ENCODE measurements at regions not wholly inside any gene's neighbourhood (a gene's known extent, or its start where the extent isn't known, plus 50 kb on each side); places are given as distances from the start of the nearest gene placed in this dataset.

DNA sequence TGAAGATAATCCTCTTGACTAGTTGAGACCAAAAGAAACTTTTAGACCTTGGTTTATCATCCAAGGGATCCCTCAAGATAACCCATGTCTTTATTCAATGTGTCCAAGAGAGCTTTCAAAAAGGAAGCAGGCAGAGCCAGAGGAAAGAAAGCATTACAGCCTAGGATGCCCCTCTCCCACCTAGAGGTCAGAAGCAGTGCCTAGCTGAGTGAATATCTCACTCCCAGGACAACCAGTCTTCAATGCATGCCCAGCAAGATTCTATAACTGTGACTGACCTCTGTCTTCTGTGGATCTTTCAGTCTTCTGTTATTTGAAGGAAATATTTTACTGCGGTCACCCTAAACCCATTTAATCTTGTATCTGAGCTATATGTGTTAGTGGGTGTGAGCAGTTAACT, 537.2 kb upstream of the CPEB2 start:
- H3K4me1 Mint-ChIP-seq, result no peaks in the 10 kb centered on the region
- H3K27ac Mint-ChIP-seq, result no peak overlapping the region
- no peak for DNase-seq
- H3K36me3 Mint-ChIP-seq, result no peaks in the 10 kb centered on the region
- peaks cover 12 to 60% (median 32%) of the 10 kb centered on the region in 6 donors for H3K9me3 Mint-ChIP-seq
- H3K4me3 Mint-ChIP-seq, result no peak overlapping the region
- no peaks in the 10 kb centered on the region for H3K27me3 Mint-ChIP-seq (ENCODE audit: low read depth in 3 of 3)

DNA sequence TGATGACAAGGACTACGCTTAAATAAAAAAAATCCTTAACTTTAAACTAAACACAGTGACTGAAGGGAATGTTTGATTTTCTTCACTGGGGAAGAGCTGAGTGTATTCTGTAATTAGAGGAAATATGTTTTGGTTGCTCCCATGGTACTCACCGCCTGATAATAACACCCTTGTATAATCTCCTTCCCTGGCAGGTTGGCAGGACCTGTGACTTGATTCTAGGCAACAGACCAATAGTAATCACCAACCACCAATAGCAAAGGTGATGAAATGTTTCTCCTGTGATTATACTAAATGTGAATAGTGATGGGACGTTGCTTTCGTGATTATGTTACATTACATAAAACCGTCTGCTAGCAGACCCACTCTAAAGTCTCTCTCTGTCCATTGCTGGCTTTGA, 536.8 kb upstream of the CPEB2 start:
- H3K4me1 Mint-ChIP-seq, result no peaks in the 10 kb centered on the region
- no peak for DNase-seq
- H3K4me3 Mint-ChIP-seq, result no peak overlapping the region
- no peak overlapping the region for H3K27ac Mint-ChIP-seq
- peaks cover 11 to 64% (median 35%) of the 10 kb centered on the region in 6 donors for H3K9me3 Mint-ChIP-seq
- no peaks in the 10 kb centered on the region for H3K27me3 Mint-ChIP-seq (ENCODE audit: low read depth in 3 of 3)
- H3K36me3 Mint-ChIP-seq, result no peaks in the 10 kb centered on the region

DNA sequence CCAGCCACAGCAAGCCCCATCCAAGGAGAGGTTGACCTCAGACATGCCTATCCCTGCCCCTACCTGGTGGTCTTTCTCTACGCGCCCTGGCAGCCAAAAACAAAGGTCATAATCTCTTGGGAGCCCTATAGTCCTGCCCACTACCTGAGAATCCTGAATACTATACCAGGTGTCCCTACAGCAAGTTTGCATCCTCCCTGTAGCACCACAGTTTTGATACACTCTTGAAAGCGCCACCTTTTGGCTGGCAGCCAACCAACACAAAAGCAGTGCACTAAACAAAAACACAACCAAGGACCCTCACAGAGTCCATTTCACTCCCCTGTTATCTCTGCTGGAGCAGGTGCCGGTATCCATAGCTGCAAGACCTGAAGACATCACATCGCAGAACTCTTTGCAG, 523.8 kb upstream of the CPEB2 start:
- no peaks in the 10 kb centered on the region for H3K4me1 Mint-ChIP-seq
- no peak for DNase-seq
- H3K4me3 Mint-ChIP-seq, result no peak overlapping the region
- H3K9me3 Mint-ChIP-seq, result peaks cover 12 to 56% (median 25%) of the 10 kb centered on the region in 6 donors
- H3K36me3 Mint-ChIP-seq, result peaks cover 9 to 13% (median 10%) of the 10 kb centered on the region in 3 donors
- no peak overlapping the region for H3K27ac Mint-ChIP-seq
- H3K27me3 Mint-ChIP-seq (ENCODE audit: low read depth in 3 of 3), result peaks cover 1 to 2% (median 2%) of the 10 kb centered on the region in 3 donors

DNA sequence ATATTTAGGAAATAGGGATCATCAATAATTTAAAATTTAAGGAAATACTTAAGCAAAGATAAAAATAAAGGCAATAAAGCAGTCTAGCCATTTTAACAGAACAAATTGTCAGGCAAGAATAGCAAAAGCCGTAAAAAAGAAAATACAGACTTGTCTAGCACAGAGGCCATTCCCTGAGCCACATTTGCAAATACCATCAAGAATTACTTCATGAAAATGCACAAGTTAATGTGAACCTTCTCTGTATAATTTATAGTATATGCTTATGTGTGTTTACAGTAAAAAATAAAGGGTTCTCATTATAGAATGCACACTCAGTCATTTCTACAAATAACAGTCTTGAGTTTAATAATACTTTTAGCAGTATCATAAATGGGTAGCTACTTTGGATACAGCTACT, 505.9 kb upstream of the CPEB2 start:
- H3K27ac Mint-ChIP-seq, result no peak overlapping the region
- H3K4me1 Mint-ChIP-seq, result no peaks in the 10 kb centered on the region

DNA sequence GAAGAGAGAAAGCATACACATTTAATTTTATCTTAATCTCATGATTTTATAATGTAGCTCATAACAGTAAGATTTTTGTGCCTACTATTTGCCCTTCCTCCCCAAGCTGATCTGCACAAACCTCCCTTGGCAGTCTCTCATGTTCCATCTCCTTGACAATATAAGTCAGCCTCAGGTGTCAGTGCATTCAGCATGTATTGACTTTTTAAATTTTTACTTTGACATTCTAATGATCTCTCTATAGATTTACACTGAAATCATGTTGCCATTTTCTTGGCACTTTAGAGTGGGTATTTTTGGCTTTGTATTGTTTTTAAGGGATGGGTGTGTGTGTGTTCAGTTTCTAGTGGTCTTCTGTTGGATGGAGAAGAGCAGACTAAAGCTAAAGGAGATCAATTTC, 505.3 kb upstream of the CPEB2 start:
- DNase-seq, result no peak
- H3K36me3 Mint-ChIP-seq, result peaks cover 0 to 3% (median 0%) of the 10 kb centered on the region in 3 donors
- no peaks in the 10 kb centered on the region for H3K27me3 Mint-ChIP-seq (ENCODE audit: low read depth in 3 of 3)
- H3K4me1 Mint-ChIP-seq, result no peaks in the 10 kb centered on the region
- no peak overlapping the region for H3K27ac Mint-ChIP-seq
- peaks cover 2 to 32% (median 9%) of the 10 kb centered on the region in 6 donors for H3K9me3 Mint-ChIP-seq
- no peak overlapping the region for H3K4me3 Mint-ChIP-seq

More for the DNA sequence above, 505.9 kb upstream of the CPEB2 start:
- Mint-ChIP-seq H3K4me3 (no peak overlapping the region), H3K9me3 (peaks cover 2 to 27% (median 8%) of the 10 kb centered on the region in 6 donors), H3K27me3 (ENCODE audit: low read depth in 3 of 3) (no peaks in the 10 kb centered on the region), H3K36me3 (peaks cover 0 to 3% (median 0%) of the 10 kb centered on the region in 3 donors)
- no peak for DNase-seq

DNA sequence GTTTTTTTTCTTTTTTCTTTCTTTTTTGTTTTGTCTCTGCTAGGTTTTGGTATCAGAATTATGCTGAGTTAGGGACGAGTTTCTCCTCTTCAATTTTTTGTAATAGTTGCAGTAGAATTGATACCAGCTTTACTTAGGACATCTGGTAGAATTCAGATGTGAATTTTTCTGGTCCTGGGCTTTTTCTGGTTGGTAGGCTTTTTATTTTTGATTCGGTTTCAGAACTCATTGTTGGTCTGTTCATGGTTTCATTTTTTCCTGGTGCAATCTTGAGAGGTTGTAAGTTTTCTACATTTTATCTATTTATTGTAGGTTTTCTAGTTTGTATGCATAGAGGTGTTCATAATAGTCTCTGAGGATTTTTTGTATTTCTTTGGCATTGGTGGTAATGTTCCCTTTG, 498.1 kb upstream of the CPEB2 start:
- H3K36me3 Mint-ChIP-seq, result no peaks in the 10 kb centered on the region
- DNase-seq, result no peak
- H3K27me3 Mint-ChIP-seq (ENCODE audit: low read depth in 3 of 3), result no peaks in the 10 kb centered on the region
- no peak overlapping the region for H3K4me3 Mint-ChIP-seq
- no peak overlapping the region for H3K27ac Mint-ChIP-seq
- H3K9me3 Mint-ChIP-seq, result peaks cover 2 to 49% (median 16%) of the 10 kb centered on the region in 6 donors
- no peaks in the 10 kb centered on the region for H3K4me1 Mint-ChIP-seq

DNA sequence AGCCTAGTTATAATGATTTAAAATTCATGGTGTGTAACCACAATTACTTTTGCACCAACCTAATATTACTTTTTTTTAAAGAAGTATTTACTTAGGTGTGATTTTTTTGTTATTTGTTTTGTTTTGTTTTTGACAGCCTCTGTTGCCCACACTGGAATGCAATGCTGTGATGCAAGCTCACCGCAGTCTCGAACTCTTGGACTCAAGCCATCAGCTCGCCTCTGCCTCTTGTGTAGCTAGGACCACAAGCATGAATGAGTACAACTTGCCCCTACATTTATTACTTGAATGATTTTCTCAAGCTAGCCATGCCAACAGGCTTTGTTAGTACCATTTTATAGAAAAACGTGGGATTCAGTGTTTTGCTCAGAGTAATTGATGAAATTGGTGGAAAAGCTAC, 488.8 kb upstream of the CPEB2 start:
- Mint-ChIP-seq H3K4me1 (no peaks in the 10 kb centered on the region), H3K9me3 (peaks cover 0 to 23% (median 11%) of the 10 kb centered on the region in 6 donors), H3K27ac (no peak overlapping the region), H3K36me3 (no peaks in the 10 kb centered on the region), H3K4me3 (no peak overlapping the region), H3K27me3 (ENCODE audit: low read depth in 3 of 3) (peaks cover 0 to 2% (median 0%) of the 10 kb centered on the region in 3 donors)
- no peak for DNase-seq

DNA sequence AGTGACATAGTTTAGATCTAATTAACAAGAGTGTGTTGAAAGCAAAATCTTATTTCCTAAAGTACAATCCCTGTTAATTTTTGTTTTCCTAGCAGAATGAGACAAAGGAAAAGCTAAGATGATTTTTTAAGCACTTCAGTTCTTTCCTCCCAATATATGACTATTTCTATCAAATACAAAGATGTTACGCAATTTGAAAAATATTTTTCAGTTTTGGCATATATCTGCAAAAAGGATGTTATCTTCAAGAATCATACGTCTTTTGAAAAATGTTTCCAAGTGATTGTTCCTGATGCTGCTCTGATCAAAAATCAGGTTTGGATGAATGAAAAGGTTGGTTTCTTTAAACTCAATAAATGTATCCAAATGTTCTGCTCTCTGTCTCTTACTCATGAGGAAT, 486.7 kb upstream of the CPEB2 start:
- Mint-ChIP-seq H3K9me3 (peaks cover 0 to 17% (median 11%) of the 10 kb centered on the region in 6 donors), H3K4me3 (no peak overlapping the region), H3K27me3 (ENCODE audit: low read depth in 3 of 3) (peaks cover 0 to 2% (median 2%) of the 10 kb centered on the region in 3 donors), H3K36me3 (no peaks in the 10 kb centered on the region), H3K4me1 (no peaks in the 10 kb centered on the region), H3K27ac (no peak overlapping the region)
- no peak for DNase-seq

DNA sequence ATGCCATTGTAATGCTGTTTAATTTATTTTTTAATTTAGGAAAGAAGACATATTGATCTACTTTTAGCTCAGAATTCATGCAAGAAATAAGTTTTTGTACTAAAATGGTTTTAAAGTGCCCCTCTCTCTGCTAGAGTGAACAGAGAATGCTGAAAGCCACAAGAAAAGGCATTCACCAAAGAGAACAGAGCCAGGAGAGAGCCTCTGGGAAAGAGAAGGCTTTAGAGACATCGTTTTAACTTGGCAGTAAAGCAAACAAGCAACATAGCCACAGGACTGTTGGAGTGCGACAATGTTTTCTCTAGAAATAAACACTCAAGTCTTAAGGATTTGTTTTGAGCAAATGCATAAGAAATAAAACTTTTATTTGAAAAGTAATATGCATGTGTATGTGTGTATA, 484.1 kb upstream of the CPEB2 start:
- no peak overlapping the region for H3K27ac Mint-ChIP-seq
- peaks cover 0 to 22% (median 8%) of the 10 kb centered on the region in 6 donors for H3K9me3 Mint-ChIP-seq
- no peaks in the 10 kb centered on the region for H3K36me3 Mint-ChIP-seq

DNA sequence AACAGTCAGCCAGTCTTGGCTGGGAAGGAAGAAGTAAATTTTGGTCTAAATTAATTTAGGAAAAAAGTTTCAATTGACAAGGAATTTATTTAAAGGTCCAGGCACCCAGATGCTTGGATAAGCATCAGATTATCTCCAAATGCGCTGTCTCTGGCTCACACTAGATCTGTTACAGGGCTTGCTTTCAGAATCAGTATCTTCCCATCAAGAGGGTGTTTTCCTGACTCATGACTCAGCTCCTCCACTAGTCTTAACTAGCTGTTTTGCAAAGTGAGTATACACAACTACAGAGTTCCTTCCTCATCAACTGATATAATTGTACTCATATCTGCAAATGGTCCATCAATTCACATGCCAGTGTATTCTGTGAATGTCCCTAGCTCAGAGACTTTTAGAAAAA, 482.1 kb upstream of the CPEB2 start:
- Mint-ChIP-seq H3K9me3 (peaks cover 0 to 16% (median 4%) of the 10 kb centered on the region in 6 donors), H3K27ac (no peak overlapping the region), H3K4me1 (no peaks in the 10 kb centered on the region), H3K27me3 (ENCODE audit: low read depth in 3 of 3) (peaks cover 0 to 4% (median 2%) of the 10 kb centered on the region in 3 donors), H3K4me3 (no peak overlapping the region), H3K36me3 (no peaks in the 10 kb centered on the region)
- no peak for DNase-seq

More for the DNA sequence above, 484.1 kb upstream of the CPEB2 start:
- Mint-ChIP-seq H3K4me1 (no peaks in the 10 kb centered on the region), H3K27me3 (ENCODE audit: low read depth in 3 of 3) (peaks cover 0 to 2% (median 2%) of the 10 kb centered on the region in 3 donors), H3K4me3 (no peak overlapping the region)
- DNase-seq, result no peak

DNA sequence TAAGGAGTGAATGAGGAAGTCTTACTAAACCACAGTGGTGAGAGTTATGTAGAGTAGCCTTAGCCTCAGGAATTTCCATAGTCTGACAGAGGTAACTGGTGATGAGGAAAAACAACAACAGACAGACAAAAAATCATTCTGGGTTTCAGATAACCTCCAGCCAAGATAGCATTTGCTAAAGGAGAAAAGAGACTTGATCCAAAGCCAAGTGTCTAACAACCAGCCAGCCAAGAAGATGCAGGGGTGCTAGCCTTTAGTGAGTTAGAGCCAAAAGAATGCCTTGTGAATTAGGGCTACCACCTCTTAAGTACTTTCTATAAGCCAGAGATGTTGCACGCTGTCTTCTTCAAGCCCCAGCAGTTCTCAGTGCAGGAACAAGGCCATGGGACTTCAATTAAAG, 478.0 kb upstream of the CPEB2 start:
- Mint-ChIP-seq H3K4me3 (no peak overlapping the region), H3K27me3 (ENCODE audit: low read depth in 3 of 3) (peaks cover 0 to 5% (median 3%) of the 10 kb centered on the region in 3 donors), H3K9me3 (peaks cover 2 to 23% (median 8%) of the 10 kb centered on the region in 6 donors), H3K36me3 (no peaks in the 10 kb centered on the region), H3K27ac (no peak overlapping the region), H3K4me1 (no peaks in the 10 kb centered on the region)
- no peak for DNase-seq

DNA sequence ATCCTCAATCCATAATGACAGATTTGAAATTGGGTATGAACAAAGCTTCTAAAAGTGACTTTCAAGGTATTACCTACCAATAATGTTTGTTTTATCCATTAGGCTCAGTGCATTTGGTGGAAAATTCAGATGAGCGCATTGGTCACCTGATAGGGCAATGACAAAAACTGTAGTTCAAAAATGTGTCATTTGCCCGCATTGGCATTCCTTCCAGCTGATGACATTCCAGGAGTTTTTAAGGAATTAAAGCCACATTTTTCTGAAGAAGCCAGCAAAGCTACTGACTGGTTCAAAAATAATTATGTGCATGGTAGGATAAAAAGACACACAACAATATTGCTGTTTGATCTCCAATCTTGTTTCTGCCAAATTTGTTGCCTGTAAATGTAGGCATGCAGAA, 473.4 kb upstream of the CPEB2 start:
- no peak for DNase-seq
- Mint-ChIP-seq H3K27me3 (ENCODE audit: low read depth in 3 of 3) (peaks cover 4 to 7% (median 4%) of the 10 kb centered on the region in 3 donors), H3K27ac (no peak overlapping the region), H3K4me3 (no peak overlapping the region), H3K4me1 (no peaks in the 10 kb centered on the region), H3K9me3 (peaks cover 2 to 43% (median 8%) of the 10 kb centered on the region in 6 donors), H3K36me3 (no peaks in the 10 kb centered on the region)

DNA sequence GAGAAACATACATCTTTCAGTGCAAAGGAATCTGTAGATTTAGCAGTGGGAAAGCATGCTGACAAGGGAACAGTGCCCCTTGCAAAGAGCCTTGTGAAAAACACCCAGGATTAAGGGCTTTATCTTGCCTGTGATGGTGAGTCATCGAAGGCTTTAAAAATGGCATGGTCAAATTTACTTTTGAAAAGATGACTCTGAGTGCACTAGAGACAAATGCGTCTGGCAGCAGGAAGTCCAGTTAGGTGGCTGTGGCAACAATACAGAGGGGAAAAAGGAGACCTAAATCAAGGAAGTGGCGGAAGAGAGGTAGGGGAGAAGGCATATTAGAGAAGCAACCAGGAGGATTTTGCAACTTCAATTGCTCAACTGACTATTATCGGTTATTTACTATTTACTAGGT, 472.6 kb upstream of the CPEB2 start:
- no peaks in the 10 kb centered on the region for H3K4me1 Mint-ChIP-seq
- peaks cover 2 to 47% (median 6%) of the 10 kb centered on the region in 6 donors for H3K9me3 Mint-ChIP-seq
- H3K4me3 Mint-ChIP-seq, result no peak overlapping the region
- H3K27me3 Mint-ChIP-seq (ENCODE audit: low read depth in 3 of 3), result peaks cover 4 to 7% (median 4%) of the 10 kb centered on the region in 3 donors
- H3K27ac Mint-ChIP-seq, result no peak overlapping the region
- H3K36me3 Mint-ChIP-seq, result no peaks in the 10 kb centered on the region
- DNase-seq, result no peak

DNA sequence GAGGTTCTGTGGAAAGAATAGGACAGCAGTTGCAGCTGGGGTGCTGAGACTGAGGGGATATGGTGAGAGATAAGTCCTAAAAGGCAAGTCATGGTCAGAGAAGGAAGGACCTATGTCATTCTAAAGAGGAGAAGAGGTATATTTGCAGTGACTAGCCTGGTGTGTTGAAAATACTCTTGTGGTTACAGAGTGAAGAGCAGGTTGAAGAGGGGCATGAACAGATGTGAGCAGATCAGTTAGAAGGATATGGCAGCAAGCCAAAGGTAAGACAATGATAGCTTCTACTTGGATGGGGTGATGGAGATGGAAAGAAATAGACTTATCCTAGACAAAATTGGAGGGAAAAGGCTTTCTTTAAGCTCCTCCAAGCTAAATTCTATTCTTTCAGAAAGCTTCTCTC, 469.8 kb upstream of the CPEB2 start:
- no peaks in the 10 kb centered on the region for H3K4me1 Mint-ChIP-seq

DNA sequence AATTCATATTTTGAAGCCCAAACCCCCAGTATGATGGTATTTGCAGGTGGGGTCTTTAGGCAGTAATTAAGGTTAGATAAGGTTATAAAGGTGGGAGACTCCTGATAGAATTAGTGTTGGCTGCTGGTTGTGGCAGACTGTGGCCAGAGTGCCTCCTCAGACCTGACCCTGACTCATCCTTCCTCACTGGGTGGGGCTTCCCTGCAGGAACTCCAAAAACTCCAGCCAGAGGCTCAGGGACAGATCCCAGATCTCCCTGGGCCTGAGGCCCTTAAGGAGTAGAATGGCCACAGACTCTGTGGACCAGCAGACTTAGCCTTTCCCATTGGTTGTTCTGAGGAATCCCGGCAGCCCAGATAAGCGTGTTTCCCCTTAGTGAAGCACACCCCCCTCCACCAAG, 463.0 kb upstream of the CPEB2 start:
- Mint-ChIP-seq H3K36me3 (peaks cover 0 to 4% (median 3%) of the 10 kb centered on the region in 3 donors), H3K4me3 (no peak overlapping the region), H3K4me1 (no peaks in the 10 kb centered on the region), H3K27ac (no peak overlapping the region), H3K27me3 (ENCODE audit: low read depth in 3 of 3) (peaks cover 1 to 3% (median 1%) of the 10 kb centered on the region in 3 donors), H3K9me3 (peaks cover 14 to 47% (median 29%) of the 10 kb centered on the region in 6 donors)
- no peak for DNase-seq

More for the DNA sequence above, 469.8 kb upstream of the CPEB2 start:
- DNase-seq, result no peak
- no peaks in the 10 kb centered on the region for H3K36me3 Mint-ChIP-seq
- peaks cover 2 to 36% (median 6%) of the 10 kb centered on the region in 6 donors for H3K9me3 Mint-ChIP-seq
- no peak overlapping the region for H3K4me3 Mint-ChIP-seq
- H3K27ac Mint-ChIP-seq, result no peak overlapping the region
- H3K27me3 Mint-ChIP-seq (ENCODE audit: low read depth in 3 of 3), result peaks cover 3 to 4% (median 4%) of the 10 kb centered on the region in 3 donors

Measured in immature natural killer cell (primary cell).